Inflammatory macrophage treated with lipopolysaccharide for 4 hours (primary cell): ENCODE measurements at regions not wholly inside any gene's neighbourhood (a gene's known extent, or its start where the extent isn't known, plus 50 kb on each side); places are given as distances from the start of the nearest gene placed in this dataset.
"Not testable (repeated sequence)": the region's sequence is repeated elsewhere in the genome, so short reads cannot be mapped to it uniquely, and the experiment has no call there.

Source experiments
- DNase-seq: peaks from one replicate; pipeline ENCODE4 v3.0.0-alpha.2; 2020

DNA sequence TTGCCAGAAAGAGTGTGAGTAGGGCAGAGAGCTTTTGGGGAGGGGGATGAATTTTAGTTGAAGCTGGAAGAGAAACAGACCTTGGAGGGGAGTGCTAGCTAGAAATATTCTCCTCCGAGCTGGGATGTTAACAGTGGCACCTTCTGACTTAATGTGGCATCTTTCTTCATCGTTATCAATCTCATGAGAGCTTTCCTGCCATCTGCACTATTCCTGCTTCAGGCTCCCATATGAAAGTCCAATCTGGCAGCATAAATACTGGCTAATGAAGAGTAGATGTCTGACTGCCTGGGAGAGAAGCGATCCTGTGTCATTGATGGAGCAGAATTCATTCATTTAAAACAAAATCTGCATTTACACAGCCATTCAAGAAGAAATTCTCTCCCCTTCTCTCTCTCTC, 284.5 kb downstream of the TMEM38B start:
- DNase-seq = no peak

- no peak for DNase-seq
These were observed 284.9 kb downstream of the TMEM38B start for GRCh38 chr9:105979290-105979689.

DNA sequence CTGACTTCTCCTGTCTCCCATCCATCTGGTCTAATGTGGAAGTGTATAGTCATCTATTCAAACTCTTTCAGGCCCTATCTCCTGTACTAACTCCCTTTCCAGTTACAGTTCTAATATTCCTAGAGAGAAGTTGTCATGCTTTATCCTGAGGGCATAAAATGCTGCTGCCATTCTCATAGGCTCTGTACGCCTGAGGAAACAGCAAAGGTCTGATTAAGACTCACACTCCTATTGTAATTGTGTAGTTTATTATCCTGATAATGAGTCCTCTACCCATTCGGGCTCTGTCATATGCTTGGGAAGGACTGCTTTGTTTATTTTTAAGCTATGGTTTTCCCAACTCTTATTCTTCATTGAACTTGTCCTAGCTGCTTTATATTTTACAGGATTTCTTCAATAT, 290.4 kb downstream of the TMEM38B start:
- no peak for DNase-seq

- no peak for DNase-seq
These were observed 298.9 kb downstream of the TMEM38B start for GRCh38 chr9:105993116-105993854.

- no peak for DNase-seq
These were observed 299.8 kb downstream of the TMEM38B start for GRCh38 chr9:105993921-105994715.

- no peak for DNase-seq
These were observed 300.6 kb downstream of the TMEM38B start for GRCh38 chr9:105994970-105995369.

GRCh38 chr9:106017198-106017740, 322.9 kb downstream of the TMEM38B start:
- no peak for DNase-seq

DNA sequence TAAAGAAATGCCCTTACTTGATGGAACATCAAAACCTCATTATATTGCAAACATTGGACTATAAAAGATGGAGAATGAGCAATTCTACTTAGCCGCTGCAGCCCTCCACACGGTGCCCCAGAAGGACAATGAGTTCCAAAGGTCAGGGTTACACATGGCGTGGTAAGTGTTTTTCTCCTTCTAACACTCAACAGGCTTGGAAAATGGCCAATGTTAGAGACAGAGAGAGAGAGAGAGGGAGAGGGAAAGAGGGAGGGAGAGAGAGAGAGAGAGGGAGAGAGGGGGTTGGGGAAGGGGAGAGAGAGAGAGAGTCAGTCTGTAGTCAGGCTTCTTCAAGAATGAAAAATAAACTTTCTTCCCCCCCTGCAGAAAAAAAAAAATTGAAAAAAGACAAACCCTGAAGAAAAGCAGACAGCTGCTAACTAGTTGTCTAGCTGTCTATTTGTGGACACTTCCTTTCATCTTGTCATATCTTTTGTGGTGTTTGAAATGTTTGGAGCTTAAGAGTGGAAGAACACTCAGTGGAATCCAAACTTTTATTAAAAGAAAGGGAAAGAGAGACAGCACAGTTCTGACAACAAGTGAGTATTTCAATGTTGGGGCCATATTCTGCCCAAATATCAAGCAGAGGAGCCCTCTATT, 324.8 kb downstream of the TMEM38B start:
- no peak for DNase-seq

- no peak for DNase-seq
These were observed 325.4 kb downstream of the TMEM38B start for GRCh38 chr9:106019702-106020101.

- DNase-seq = no peak
These were observed 325.8 kb downstream of the TMEM38B start for GRCh38 chr9:106020186-106020585.

GRCh38 chr9:106023455-106023854, 329.1 kb downstream of the TMEM38B start:
- DNase-seq = no peak

DNA sequence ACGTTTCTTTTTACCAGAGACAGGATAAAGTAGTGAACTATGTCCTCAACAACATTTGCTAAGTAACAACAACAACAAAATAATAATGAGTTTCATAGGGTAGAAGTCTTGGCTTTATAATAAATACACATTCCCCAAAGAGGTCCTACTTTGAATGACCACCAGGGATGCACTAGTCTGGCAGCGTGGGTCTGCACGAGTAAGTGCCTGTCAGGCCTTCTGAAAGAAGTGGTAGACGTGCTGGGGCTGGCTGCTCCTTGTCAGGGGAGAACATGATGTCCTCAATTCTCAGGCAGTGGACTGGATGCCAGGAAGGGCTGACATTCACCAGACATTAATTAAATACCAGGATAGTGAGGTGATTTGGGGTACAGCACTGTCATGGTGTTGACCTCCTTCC, 331.1 kb downstream of the TMEM38B start:
- DNase-seq = no peak

DNA sequence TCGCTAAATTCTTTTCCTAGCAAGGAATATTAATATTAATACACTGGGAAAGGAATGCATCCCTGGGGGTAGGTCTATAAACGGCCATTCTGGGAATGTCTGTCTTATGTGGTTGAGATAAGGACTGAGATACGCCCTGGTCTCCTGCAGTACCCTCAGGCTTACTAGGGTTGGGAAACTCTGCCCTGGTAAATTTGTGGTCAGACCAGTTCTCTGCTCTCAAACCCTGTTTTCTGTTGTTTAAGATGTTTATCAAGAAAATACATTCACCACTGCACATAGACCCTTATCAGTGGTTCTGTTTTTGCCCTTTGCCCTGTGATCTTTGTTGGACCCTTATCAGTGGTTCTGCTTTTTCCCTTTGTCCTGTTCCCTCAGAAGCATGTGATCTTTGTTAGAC, 335.8 kb downstream of the TMEM38B start:
- not testable (repeated sequence) for DNase-seq

DNA sequence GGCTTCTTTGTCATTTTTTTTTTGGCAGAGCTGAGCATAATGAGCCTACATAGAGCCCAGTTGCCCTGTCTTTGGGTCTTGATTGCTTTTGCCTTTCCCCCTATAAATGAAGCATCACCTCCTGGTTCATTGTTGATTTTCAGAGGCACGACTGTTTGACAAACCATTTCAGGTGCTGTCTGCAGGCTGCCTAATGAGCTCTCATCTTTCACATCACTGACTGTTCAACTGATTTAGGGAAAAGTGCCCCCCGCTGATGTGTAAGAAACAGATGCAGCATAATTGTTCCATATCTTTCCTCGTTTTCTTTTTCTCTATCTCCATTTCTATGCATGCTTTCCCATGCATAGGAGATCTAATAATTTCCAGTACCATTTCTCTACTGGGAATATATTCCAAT, 338.6 kb downstream of the TMEM38B start:
- DNase-seq = no peak

DNA sequence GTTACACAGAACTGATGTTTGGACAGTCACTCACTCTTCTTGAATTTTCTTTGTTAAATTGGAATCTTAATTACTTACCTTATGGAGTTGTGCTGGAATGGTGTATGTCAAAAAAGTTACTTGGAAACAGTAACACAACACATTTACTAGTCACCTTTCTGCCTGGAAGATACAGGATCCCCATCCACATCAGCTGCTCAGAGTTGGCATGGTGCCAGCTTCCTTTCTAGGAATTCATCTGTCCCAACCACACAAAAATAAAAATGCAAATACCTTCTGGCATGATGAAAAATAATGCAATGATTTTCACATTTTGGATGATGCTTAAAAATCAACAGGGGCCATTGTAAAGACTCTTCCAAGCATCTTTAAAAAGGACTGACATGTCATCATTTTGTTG, 341.5 kb downstream of the TMEM38B start:
- DNase-seq = no peak

GRCh38 chr9:106038266-106039001, 344.1 kb downstream of the TMEM38B start:
- DNase-seq = no peak

DNA sequence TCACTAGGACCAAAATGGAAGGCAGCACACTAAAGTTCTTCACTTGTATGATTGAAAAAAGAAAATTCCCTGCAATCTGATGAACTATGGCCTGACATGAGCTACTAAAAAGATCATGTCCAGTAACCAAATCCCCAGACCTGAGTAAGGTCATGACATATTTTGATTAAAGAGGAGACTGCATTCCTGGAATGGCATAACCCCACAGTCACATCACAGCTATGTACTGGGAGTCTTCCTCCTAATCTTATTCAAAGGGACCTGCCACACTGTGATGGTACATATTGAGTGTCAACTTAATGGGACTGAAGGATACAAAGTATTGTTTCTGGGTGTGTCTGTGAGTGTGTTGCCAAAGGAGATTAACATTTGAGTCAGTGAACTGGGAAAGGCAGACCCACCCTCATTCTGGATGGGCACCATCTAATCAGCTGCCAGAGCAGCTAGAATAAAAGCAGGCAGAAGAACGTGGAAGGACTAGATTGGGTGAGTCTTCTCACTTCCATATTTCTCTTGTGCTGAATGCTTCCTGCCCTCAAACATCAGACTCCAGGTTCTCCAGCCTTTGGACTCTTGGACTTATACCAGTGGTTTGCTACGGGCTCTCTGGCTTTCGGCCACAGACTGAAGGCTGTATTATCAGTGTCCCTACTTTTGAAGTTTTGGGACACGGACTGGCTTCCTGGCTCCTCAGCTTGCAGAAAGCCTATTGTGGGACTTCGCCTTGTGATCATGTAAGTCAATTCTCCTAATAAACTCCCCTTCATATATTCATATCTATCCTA, 345.0 kb downstream of the TMEM38B start:
- no peak for DNase-seq

DNA sequence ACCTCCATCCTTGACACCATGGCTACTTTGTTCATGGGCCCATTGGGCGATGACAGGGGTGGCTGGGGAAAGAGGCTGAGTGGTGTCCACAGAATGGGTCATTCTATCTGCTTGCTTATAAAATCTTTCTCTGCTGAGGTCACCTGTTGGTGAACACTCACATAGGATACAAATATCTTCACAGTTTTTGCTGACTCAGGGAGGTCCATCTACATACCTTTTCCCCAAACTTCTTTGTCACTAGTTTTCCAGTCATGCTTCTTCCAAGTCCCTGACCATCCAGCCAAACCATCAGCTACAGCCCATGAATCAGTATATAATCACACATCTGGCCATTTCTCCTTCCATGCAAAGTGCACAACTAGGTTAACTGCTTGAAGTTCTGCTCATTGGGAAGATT, 347.6 kb downstream of the TMEM38B start:
- DNase-seq = not testable (repeated sequence)

DNA sequence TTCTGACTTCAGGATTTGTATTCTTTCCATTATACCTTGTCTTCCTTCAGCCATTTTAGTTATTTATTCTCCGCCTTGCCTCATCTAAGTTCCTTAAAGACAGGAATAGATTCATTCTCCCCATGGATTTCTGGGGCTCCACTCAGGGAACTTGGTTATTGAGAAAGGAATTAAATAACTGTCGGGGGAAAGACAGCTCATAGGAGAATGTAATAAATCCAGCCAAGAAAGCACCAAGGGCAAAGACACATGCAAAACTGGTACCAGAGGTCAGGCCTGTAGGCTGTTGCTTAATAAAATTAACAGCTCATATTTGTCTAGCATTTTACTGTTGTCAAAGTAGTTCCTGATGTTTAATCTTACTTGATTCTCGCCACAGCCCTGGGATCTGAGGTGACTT, 357.2 kb downstream of the TMEM38B start:
- DNase-seq = no peak

DNA sequence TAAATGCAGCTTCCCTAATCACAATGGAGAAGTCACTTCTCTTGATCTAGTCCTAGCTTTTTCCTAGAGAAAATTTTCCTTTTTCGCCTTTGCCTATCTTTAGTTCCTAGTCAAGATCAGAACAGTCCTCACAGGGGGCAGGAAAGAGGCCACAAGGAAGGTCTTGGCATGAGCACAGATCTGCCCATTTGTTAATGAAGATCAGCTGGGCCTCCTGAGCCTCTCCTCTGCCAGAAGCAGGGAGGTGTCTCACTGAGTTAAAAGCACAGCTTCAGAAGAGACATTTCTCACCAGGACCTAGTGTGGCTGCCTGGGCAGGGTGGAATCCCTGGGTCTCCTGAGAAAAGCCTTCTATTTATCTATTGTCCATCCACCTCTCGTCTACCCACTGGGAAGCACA, 357.8 kb downstream of the TMEM38B start:
- no peak for DNase-seq

DNA sequence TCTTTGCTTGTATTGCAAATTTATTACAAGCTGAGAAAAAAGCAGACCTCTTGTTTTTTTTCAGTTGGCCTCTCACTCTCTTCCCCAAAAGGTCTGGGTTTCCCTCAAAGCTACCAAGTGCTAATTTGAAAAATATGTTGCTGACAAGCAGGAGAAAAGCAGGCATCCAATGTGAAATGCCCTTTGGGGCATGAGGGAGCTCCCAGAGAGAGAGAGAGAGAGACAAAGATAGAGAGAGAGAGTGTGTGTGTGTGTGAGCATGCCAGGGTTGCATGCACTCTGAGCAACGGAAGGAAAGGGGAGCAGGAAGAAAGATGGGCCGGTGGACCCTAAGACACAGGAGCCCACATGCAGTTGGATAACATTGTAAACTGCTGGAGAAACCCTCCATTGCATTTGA, 358.4 kb downstream of the TMEM38B start:
- no peak for DNase-seq

- DNase-seq = no peak
These were observed 362.0 kb downstream of the TMEM38B start for GRCh38 chr9:106056328-106056727.
